Ectodermal cell (in vitro differentiated cells): ENCODE measurements at regions not wholly inside any gene's neighbourhood (a gene's known extent, or its start where the extent isn't known, plus 50 kb on each side); places are given as distances from the start of the nearest gene placed in this dataset.

Experiments used
- H3K27ac ChIP-seq: 2 replicates; pipeline ENCODE4 v1.7.0; 2013; ENCODE audit warnings: mild to moderate bottlenecking, low read depth, low read length; ENCODE audit not compliant: insufficient read depth, poor library complexity, severe bottlenecking
- H3K27me3 ChIP-seq: 2 replicates; pipeline ENCODE4 v1.7.0; 2013; ENCODE audit warnings: mild to moderate bottlenecking, low read length; ENCODE audit not compliant: insufficient read depth, control insufficient read depth, poor library complexity, severe bottlenecking
- H3K36me3 ChIP-seq: one replicate; pipeline ENCODE4 v1.7.0; 2013; ENCODE audit warnings: low read length; ENCODE audit not compliant: control insufficient read depth, insufficient read depth
- H3K4me1 ChIP-seq: one replicate; pipeline ENCODE4 v1.7.0; 2013; ENCODE audit warnings: low read length; ENCODE audit not compliant: control insufficient read depth, insufficient read depth
- H3K4me3 ChIP-seq: 2 replicates; pipeline ENCODE4 v1.7.0; 2013; ENCODE audit warnings: low read depth, low read length, control low read depth; ENCODE audit not compliant: insufficient read depth
- H3K9me3 ChIP-seq: 2 replicates; pipeline ENCODE4 v1.7.0; 2013; ENCODE audit warnings: mild to moderate bottlenecking, low read length, moderate library complexity; ENCODE audit not compliant: control insufficient read depth
- WGBS, 2 experiments: methylation state at CpG; one replicate each; pipeline ENCODE4 v1.1.7; 2013; ENCODE audit warnings: missing lambda C conversion rate in 2 of 2; 5-methylcytosine and 5-hydroxymethylcytosine counted together

DNA sequence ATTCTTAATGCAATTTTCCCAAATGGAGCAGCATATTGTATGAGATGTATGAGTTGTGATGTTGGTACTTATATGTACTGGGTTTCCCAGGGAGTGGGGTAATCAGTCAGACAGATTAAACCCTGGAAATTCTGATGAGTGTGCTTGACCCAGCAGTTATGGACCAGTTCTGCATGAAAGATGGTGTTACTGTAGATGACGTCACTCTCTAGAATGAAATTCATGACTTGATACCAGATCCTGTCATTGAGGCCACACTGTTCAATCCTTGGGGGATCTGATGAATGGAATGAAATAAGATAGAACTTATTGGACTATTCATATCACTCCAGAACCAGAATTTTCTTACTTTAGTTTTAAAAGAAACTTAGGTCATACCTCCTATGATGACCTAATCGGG, 534.3 kb downstream of the PLXDC2 start:
- Histone ChIP-seq H3K4me1 (no peaks in the 10 kb centered on the region), H3K36me3 (no peaks in the 10 kb centered on the region), H3K27me3 (no peaks in the 10 kb centered on the region), H3K9me3 (no peaks in the 10 kb centered on the region), H3K27ac (no peak overlapping the region), H3K4me3 (no peak overlapping the region)
- 90 to 95% methylated on average over 2 of the region's 2 CpGs for WGBS, 2 experiments

- 91 to 95% methylated on average over 3 of the region's 3 CpGs for WGBS, 2 experiments
- Histone ChIP-seq H3K36me3 (no peaks in the 10 kb centered on the region), H3K27ac (no peak overlapping the region), H3K4me3 (no peak overlapping the region), H3K27me3 (no peaks in the 10 kb centered on the region), H3K9me3 (no peaks in the 10 kb centered on the region), H3K4me1 (no peaks in the 10 kb centered on the region)
These were observed 526.8 kb downstream of the PLXDC2 start for GRCh38 chr10:20343036-20343435.
